B cell (primary cell): ENCODE measurements at regions not wholly inside any gene's neighbourhood (a gene's known extent, or its start where the extent isn't known, plus 50 kb on each side); places are given as distances from the start of the nearest gene placed in this dataset.

Source experiments
- ATAC-seq: fragments of 200-7000 bp; cut with Tn5 transposase; one replicate; pipeline ENCODE4 v1.10.0; 2021; ENCODE audit warnings: low read depth, mild to moderate bottlenecking, moderate number of reproducible peaks, moderate library complexity
- CTCF ChIA-PET: fragments of 350-600 bp; sonication (Branson Sonifier 250); formaldehyde crosslinking; loops from one replicate; lab custom pipeline; 2021; ENCODE audit warnings: antibody characterized with exemption, inconsistent platforms; lab: Charles Lee
- POLR2A ChIA-PET: fragments of 350-600 bp; sonication (Branson Sonifier 250); formaldehyde crosslinking; loops from one replicate; lab custom pipeline; 2021; ENCODE audit warnings: antibody characterized with exemption; lab: Charles Lee
- DNase-seq: peaks from one replicate; pipeline ENCODE4 v3.0.0; 2013
- H2AFZ ChIP-seq: 2 replicates; pipeline ENCODE4 v1.6.1; 2012; ENCODE audit warnings: mild to moderate bottlenecking, low read depth, low read length; ENCODE audit not compliant: insufficient read depth, poor library complexity, severe bottlenecking
- H3K27ac ChIP-seq, 2 donors: 1 replicate in 1 of 2; 2 replicates in 1 of 2; pipeline ENCODE4 v1.5.1; 2012 to 2013; ENCODE audit warnings: low read length in 2 of 2, mild to moderate bottlenecking in 2 of 2, moderate library complexity in 1 of 2
- H3K27me3 ChIP-seq, 4 experiments: fragments of 200-600 bp in 1 of 4; sonication (generic) in 1 of 4; replicated peaks in 1 of 4; 1 replicate in 2 of 4; 2 replicates in 2 of 4; pipeline versions ENCODE4 v1.6.1 to v1.7.0; 2013 to 2016; ENCODE audit warnings: low read length in 3 of 4, mild to moderate bottlenecking in 2 of 4, mixed read lengths in 1 of 4, moderate library complexity in 1 of 4; ENCODE audit not compliant: insufficient read depth in 4 of 4, control insufficient read depth in 3 of 4; ENCODE audit errors: control extremely low read depth in 1 of 4
- H3K36me3 ChIP-seq, 2 experiments: replicated peaks in 1 of 2; 1 replicate in 1 of 2; 2 replicates in 1 of 2; pipeline versions ENCODE4 v1.6.1 to v1.7.1; 2013; ENCODE audit warnings: low read length in 1 of 2; ENCODE audit not compliant: insufficient read depth in 2 of 2, control insufficient read depth in 1 of 2; ENCODE audit errors: control extremely low read depth in 1 of 2, extremely low read depth in 1 of 2
- H3K4me1 ChIP-seq, 2 donors: fragments of 200-600 bp in 1 of 2; sonication (generic) in 1 of 2; 1 replicate in 1 of 2; 2 replicates in 1 of 2; pipeline versions ENCODE4 v1.5.1 to v1.6.1; 2013 to 2017; ENCODE audit warnings: low read length in 2 of 2; ENCODE audit not compliant: control insufficient read depth in 2 of 2, insufficient read depth in 2 of 2
- H3K4me2 ChIP-seq: replicated peaks from 2 replicates; pipeline ENCODE3; 2012; ENCODE audit warnings: mild to moderate bottlenecking, low read depth, low read length; ENCODE audit not compliant: poor library complexity, severe bottlenecking
- H3K4me3 ChIP-seq, 5 experiments: fragments of 200-600 bp in 1 of 5; sonication (generic) in 1 of 5; 1 replicate in 3 of 5; 2 replicates in 2 of 5; pipeline versions ENCODE4 v1.5.1 to v1.7.0; 2011 to 2016; ENCODE audit warnings: low read length in 4 of 5, mild to moderate bottlenecking in 4 of 5, low read depth in 2 of 5, control low read depth in 1 of 5, moderate library complexity in 1 of 5; ENCODE audit not compliant: insufficient read depth in 1 of 5; ENCODE audit errors: control extremely low read depth in 1 of 5, extremely low read depth in 1 of 5
- H3K79me2 ChIP-seq: fragments of 200-600 bp; sonication (generic); one replicate; pipeline ENCODE4 v1.6.0; 2016; ENCODE audit warnings: low read length; ENCODE audit not compliant: control insufficient read depth, insufficient read depth
- H3K9ac ChIP-seq: fragments of 200-600 bp; sonication (generic); 2 replicates; pipeline ENCODE4 v1.6.1; 2017; ENCODE audit warnings: mild to moderate bottlenecking, low read length, moderate library complexity
- H3K9me3 ChIP-seq, 3 donors: one replicate each; pipeline versions ENCODE4 v1.6.1 to v1.7.1; 2013; ENCODE audit warnings: low read length in 2 of 3; ENCODE audit not compliant: control insufficient read depth in 2 of 3, insufficient read depth in 1 of 3; ENCODE audit errors: control extremely low read depth in 1 of 3
- H4K20me1 ChIP-seq: 2 replicates; pipeline ENCODE4 v1.6.0; 2012; ENCODE audit warnings: mild to moderate bottlenecking, low read length; ENCODE audit not compliant: insufficient read depth, control insufficient read depth, poor library complexity, severe bottlenecking
- H3K27ac Mint-ChIP-seq: one replicate; pipeline ENCODE4 v1.8.0; 2021; ENCODE audit warnings: mixed read lengths
- H3K27me3 Mint-ChIP-seq: one replicate; pipeline ENCODE4 v1.8.0; 2021; ENCODE audit warnings: mixed read lengths
- H3K4me1 Mint-ChIP-seq: one replicate; pipeline ENCODE4 v1.8.0; 2021; ENCODE audit warnings: mixed read lengths
- H3K4me3 Mint-ChIP-seq: one replicate; pipeline ENCODE4 v1.8.0; 2021; ENCODE audit warnings: mixed read lengths
- H3K9me3 Mint-ChIP-seq: one replicate; pipeline ENCODE4 v1.8.0; 2022; ENCODE audit warnings: mixed read lengths; ENCODE audit not compliant: insufficient read depth
- CTCF ChIP-seq: fragments of 200-600 bp; IDR thresholded peaks from one replicate; pipeline ENCODE4 v1.8.0; 2022; ENCODE audit warnings: antibody characterized with exemption, mild to moderate bottlenecking
- EZH2 ChIP-seq: IDR thresholded peaks from 2 replicates; pipeline ENCODE4 v1.6.1; 2012; ENCODE audit warnings: borderline replicate concordance, low read depth, mild to moderate bottlenecking, moderate library complexity, low read length; ENCODE audit not compliant: insufficient read depth, poor library complexity, severe bottlenecking
- WGBS: methylation state at CpG from one replicate; pipeline ENCODE4 v1.1.5; 2013; ENCODE audit warnings: missing lambda C conversion rate; ENCODE audit not compliant: insufficient coverage; 5-methylcytosine and 5-hydroxymethylcytosine counted together
- intact Hi-C: fragments of 100-400 bp; cut with micrococcal nuclease; formaldehyde crosslinking; loops from one replicate; pipeline ENCODE4 v1.10.0; 2022

GRCh38 chr13:75194717-75195462, 287.1 kb downstream of the TBC1D4 start:
- H2AFZ ChIP-seq = no peak overlapping the region
- no peak overlapping the region for H3K4me3 ChIP-seq
- intact Hi-C loops = no loop called here
- H3K9me3 Mint-ChIP-seq = no peaks in the 10 kb centered on the region
- H3K36me3 ChIP-seq = no peaks in the 10 kb centered on the region
- no peak overlapping the region for H3K4me3 Mint-ChIP-seq
- no CpG with 5 or more reads among the region's 5 CpGs for WGBS
- ChIA-PET POLR2A (no interaction called here), CTCF (no interaction called here)
- H3K4me2 ChIP-seq = no peak overlapping the region
- H3K27ac ChIP-seq = no peak overlapping the region
- H3K4me1 Mint-ChIP-seq = no peaks in the 10 kb centered on the region
- no peaks in the 10 kb centered on the region for H3K9me3 ChIP-seq
- H3K4me1 ChIP-seq = no peaks in the 10 kb centered on the region
- H3K9ac ChIP-seq = no peak overlapping the region
- H3K79me2 ChIP-seq = no peaks in the 10 kb centered on the region
- no peaks in the 10 kb centered on the region for H3K27me3 ChIP-seq
- TF ChIP-seq EZH2 (no peak), CTCF (no peak)
- DNase-seq (no peak), ATAC-seq (no peak)
- H3K27me3 Mint-ChIP-seq = peaks cover 9% of the 10 kb centered on the region
- no peak overlapping the region for H3K27ac Mint-ChIP-seq
- no peaks in the 10 kb centered on the region for H4K20me1 ChIP-seq

GRCh38 chr13:75186379-75186778, 295.6 kb downstream of the TBC1D4 start:
- Histone ChIP-seq H3K4me1 (no peaks in the 10 kb centered on the region), H3K4me3 (no peak overlapping the region), H3K27me3 (no peaks in the 10 kb centered on the region), H3K9me3 (peaks cover 0 to 1% (median 0%) of the 10 kb centered on the region in 3 donors), H3K36me3 (no peaks in the 10 kb centered on the region), H3K4me2 (no peak overlapping the region), H2AFZ (no peak overlapping the region), H3K79me2 (no peaks in the 10 kb centered on the region), H3K9ac (no peak overlapping the region), H3K27ac (no peak overlapping the region), H4K20me1 (no peaks in the 10 kb centered on the region)
- ATAC-seq (no peak), DNase-seq (no peak)
- ChIA-PET CTCF (no interaction called here), POLR2A (no interaction called here)
- TF ChIP-seq EZH2 (no peak), CTCF (no peak)
- no peak overlapping the region for H3K4me3 Mint-ChIP-seq
- H3K27me3 Mint-ChIP-seq = peaks cover 6% of the 10 kb centered on the region
- no peaks in the 10 kb centered on the region for H3K4me1 Mint-ChIP-seq
- WGBS = 79% methylated on average over 2 of the region's 2 CpGs
- H3K9me3 Mint-ChIP-seq = peaks cover 4% of the 10 kb centered on the region
- no peak overlapping the region for H3K27ac Mint-ChIP-seq
- intact Hi-C loops = no loop called here
